Upper lobe of right lung (tissue), 1 donor: ENCODE measurements at regions not wholly inside any gene's neighbourhood (a gene's known extent, or its start where the extent isn't known, plus 50 kb on each side); places are given as distances from the start of the nearest gene placed in this dataset.

Experiments
- ATAC-seq: fragments of 200-7000 bp; cut with Tn5 transposase; one replicate; pipeline ENCODE4 v1.9.1; 2020; ENCODE audit warnings: mild to moderate bottlenecking, moderate library complexity
- DNase-seq: peaks from one replicate; pipeline ENCODE4 v3.0.0-alpha.2; 2020
- H3K27ac ChIP-seq: fragments of 200-600 bp; one replicate; pipeline ENCODE4 v1.8.0; 2022
- H3K27me3 ChIP-seq: fragments of 200-600 bp; one replicate; pipeline ENCODE4 v1.8.0; 2022; ENCODE audit warnings: mild to moderate bottlenecking
- H3K36me3 ChIP-seq: fragments of 200-600 bp; one replicate; pipeline ENCODE4 v1.8.0; 2022
- H3K4me1 ChIP-seq: fragments of 200-600 bp; one replicate; pipeline ENCODE4 v1.8.0; 2022
- H3K4me3 ChIP-seq: fragments of 200-600 bp; one replicate; pipeline ENCODE4 v1.8.0; 2022; ENCODE audit warnings: mild to moderate bottlenecking
- H3K9me3 ChIP-seq: fragments of 200-600 bp; one replicate; pipeline ENCODE4 v1.8.0; 2022
- intact Hi-C: fragments of 100-400 bp; cut with DNase I; formaldehyde crosslinking; loops from one replicate; pipeline ENCODE4 v1.11.0; 2022
- TF ChIP-seq, protein P1 (sequence below): fragments of 200-600 bp; IDR thresholded peaks from one replicate; pipeline ENCODE4 v1.8.0; 2022; ENCODE audit warnings: antibody characterized with exemption
- donor health status: DM: no; HTN: yes; CAD: no; lungs with severe emphysema.

- no peak overlapping the region for H3K27ac ChIP-seq
- no peaks in the 10 kb centered on the region for H3K36me3 ChIP-seq
- no peaks in the 10 kb centered on the region for H3K27me3 ChIP-seq
- ATAC-seq, result no peak
- no peak overlapping the region for H3K4me3 ChIP-seq
- H3K9me3 ChIP-seq, result no peaks in the 10 kb centered on the region
- DNase-seq, result no peak
- intact Hi-C loops, result no loop called here
- no peaks in the 10 kb centered on the region for H3K4me1 ChIP-seq
- TF ChIP-seq, protein P1, sequence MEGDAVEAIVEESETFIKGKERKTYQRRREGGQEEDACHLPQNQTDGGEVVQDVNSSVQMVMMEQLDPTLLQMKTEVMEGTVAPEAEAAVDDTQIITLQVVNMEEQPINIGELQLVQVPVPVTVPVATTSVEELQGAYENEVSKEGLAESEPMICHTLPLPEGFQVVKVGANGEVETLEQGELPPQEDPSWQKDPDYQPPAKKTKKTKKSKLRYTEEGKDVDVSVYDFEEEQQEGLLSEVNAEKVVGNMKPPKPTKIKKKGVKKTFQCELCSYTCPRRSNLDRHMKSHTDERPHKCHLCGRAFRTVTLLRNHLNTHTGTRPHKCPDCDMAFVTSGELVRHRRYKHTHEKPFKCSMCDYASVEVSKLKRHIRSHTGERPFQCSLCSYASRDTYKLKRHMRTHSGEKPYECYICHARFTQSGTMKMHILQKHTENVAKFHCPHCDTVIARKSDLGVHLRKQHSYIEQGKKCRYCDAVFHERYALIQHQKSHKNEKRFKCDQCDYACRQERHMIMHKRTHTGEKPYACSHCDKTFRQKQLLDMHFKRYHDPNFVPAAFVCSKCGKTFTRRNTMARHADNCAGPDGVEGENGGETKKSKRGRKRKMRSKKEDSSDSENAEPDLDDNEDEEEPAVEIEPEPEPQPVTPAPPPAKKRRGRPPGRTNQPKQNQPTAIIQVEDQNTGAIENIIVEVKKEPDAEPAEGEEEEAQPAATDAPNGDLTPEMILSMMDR, result no peak
Measured at GRCh38 chr11:110859998-110860397, 147.8 kb upstream of the ARHGAP20 start.

GRCh38 chr11:110859240-110859840 is 147.1 kb upstream of the ARHGAP20 start:
- TF ChIP-seq, protein P1, result no peak
- ATAC-seq, result no peak
- no peak overlapping the region for H3K27ac ChIP-seq
- H3K36me3 ChIP-seq, result no peaks in the 10 kb centered on the region
- H3K9me3 ChIP-seq, result no peaks in the 10 kb centered on the region
- intact Hi-C loops, result no loop called here
- H3K4me1 ChIP-seq, result no peaks in the 10 kb centered on the region
- no peak overlapping the region for H3K4me3 ChIP-seq
- no peaks in the 10 kb centered on the region for H3K27me3 ChIP-seq
- DNase-seq, result no peak

- ATAC-seq (no peak), DNase-seq (no peak)
- H3K27me3 ChIP-seq, result no peaks in the 10 kb centered on the region
- TF ChIP-seq, protein P1, result no peak
- intact Hi-C loops, result no loop called here
- H3K36me3 ChIP-seq, result no peaks in the 10 kb centered on the region
- no peak overlapping the region for H3K27ac ChIP-seq
- no peaks in the 10 kb centered on the region for H3K9me3 ChIP-seq
- no peak overlapping the region for H3K4me3 ChIP-seq
- H3K4me1 ChIP-seq, result no peaks in the 10 kb centered on the region
Measured at GRCh38 chr11:110858547-110858921, 146.3 kb upstream of the ARHGAP20 start.

- DNase-seq, result no peak
- no peak overlapping the region for H3K27ac ChIP-seq
- TF ChIP-seq, protein P1, result no peak
- no peaks in the 10 kb centered on the region for H3K27me3 ChIP-seq
- no peaks in the 10 kb centered on the region for H3K4me1 ChIP-seq
- intact Hi-C loops, result no loop called here
- no peaks in the 10 kb centered on the region for H3K36me3 ChIP-seq
- ATAC-seq, result peak; percentile 33
- H3K9me3 ChIP-seq, result no peaks in the 10 kb centered on the region
- H3K4me3 ChIP-seq, result no peak overlapping the region
Measured at GRCh38 chr11:110857892-110858546, 145.8 kb upstream of the ARHGAP20 start.

GRCh38 chr11:110856996-110857812 is 145.0 kb upstream of the ARHGAP20 start:
- no peaks in the 10 kb centered on the region for H3K4me1 ChIP-seq
- no peaks in the 10 kb centered on the region for H3K9me3 ChIP-seq
- H3K36me3 ChIP-seq, result no peaks in the 10 kb centered on the region
- H3K27ac ChIP-seq, result no peak overlapping the region
- H3K4me3 ChIP-seq, result no peak overlapping the region
- intact Hi-C loops, result no loop called here
- TF ChIP-seq, protein P1, result no peak
- no peak for ATAC-seq
- DNase-seq, result no peak
- no peaks in the 10 kb centered on the region for H3K27me3 ChIP-seq
